HepG2 (cell line): ENCODE measurements at regions not wholly inside any gene's neighbourhood (a gene's known extent, or its start where the extent isn't known, plus 50 kb on each side); places are given as distances from the start of the nearest gene placed in this dataset.

ENCODE experiments used
- ATAC-seq: fragments of 200-7000 bp; cut with Tn5 transposase; 3 replicates; pipeline ENCODE4 v1.9.1; 2020; ENCODE audit warnings: mild to moderate bottlenecking, moderate library complexity
- BruUV-seq: library from RNA; stranded (reverse); fragments of 400-500 nt; replicated peaks from 2 replicates; lab custom pipeline; 2021; lab: Mats Ljungman, UMichigan
- CTCF ChIA-PET: fragments of 300-600 bp; formaldehyde crosslinking; extraction: SDS; loops from one replicate; lab custom pipeline; 2021; ENCODE audit warnings: low total read pairs, inconsistent platforms, low intra/inter-chr PET ratio; lab: Yijun Ruan, JAX
- POLR2A ChIA-PET: fragments of 350-600 bp; sonication (Branson Sonifier 250); formaldehyde crosslinking; loops from one replicate; lab custom pipeline; 2020; ENCODE audit warnings: antibody characterized with exemption, inconsistent platforms; lab: Yijun Ruan, JAX
- DNase-seq: peaks from one replicate; pipeline ENCODE4 v3.0.0-alpha.2; 2015; ENCODE audit warnings: low spot score
- FAIRE-seq: peaks from 3 replicates; lab custom pipeline; 2011; peaks lifted over from hg19 to GRCh38; lab: Jason Lieb, UNC
- H2AFZ ChIP-seq: one replicate; pipeline ENCODE4 v1.6.1; 2011; ENCODE audit warnings: low read length, inconsistent platforms
- H3K27ac ChIP-seq: fragments of 300-600 bp; 3 replicates; pipeline ENCODE4 v1.8.0; 2011; ENCODE audit warnings: mixed run types, mild to moderate bottlenecking, mixed read lengths, low read length, inconsistent platforms; ENCODE audit not compliant: insufficient read depth; ENCODE audit errors: extremely low read length
- H3K27me3 ChIP-seq, 2 experiments: fragments of 200-600 bp in 1 of 2; 2 replicates in 1 of 2; 3 replicates in 1 of 2; pipeline versions ENCODE4 v1.6.0 to v1.8.0; 2011; ENCODE audit warnings: low read length in 2 of 2, mild to moderate bottlenecking in 2 of 2, moderate library complexity in 2 of 2, inconsistent platforms in 1 of 2; ENCODE audit not compliant: insufficient read depth in 2 of 2, control insufficient read depth in 1 of 2
- H3K36me3 ChIP-seq, 2 experiments: fragments of 200-600 bp in 1 of 2; replicated peaks in 1 of 2; 2 replicates in 1 of 2; 3 replicates in 1 of 2; pipeline versions ENCODE4 v1.5.1 to v1.8.0; 2011; ENCODE audit warnings: low read length in 2 of 2, inconsistent platforms in 1 of 2; ENCODE audit not compliant: insufficient read depth in 2 of 2, control insufficient read depth in 1 of 2
- H3K4me1 ChIP-seq: 2 replicates; pipeline ENCODE4 v1.5.1; 2012; ENCODE audit warnings: low read length, inconsistent platforms; ENCODE audit not compliant: insufficient read depth
- H3K4me2 ChIP-seq: 2 replicates; pipeline ENCODE4 v1.6.0; 2011; ENCODE audit warnings: low read depth, low read length, inconsistent platforms
- H3K4me3 ChIP-seq, 3 experiments: fragments of 200-600 bp in 1 of 3; sonication (generic), shearing (Covaris generic) in 1 of 3; replicated peaks in 1 of 3; 2 replicates each; pipeline ENCODE4 v1.5.1; 2011 to 2016; ENCODE audit warnings: low read length in 3 of 3, inconsistent platforms in 2 of 3, low read depth in 2 of 3, mild to moderate bottlenecking in 2 of 3, control low read depth in 1 of 3, mixed read lengths in 1 of 3; ENCODE audit not compliant: insufficient read depth in 1 of 3
- H3K79me2 ChIP-seq: one replicate; pipeline ENCODE4 v1.6.1; 2011; ENCODE audit warnings: low read length, inconsistent platforms; ENCODE audit not compliant: insufficient read depth
- H3K9ac ChIP-seq: 2 replicates; pipeline ENCODE4 v1.6.0; 2011; ENCODE audit warnings: mild to moderate bottlenecking, low read depth, low read length, inconsistent platforms; ENCODE audit not compliant: insufficient read depth
- H3K9me3 ChIP-seq: 2 replicates; pipeline ENCODE4 v1.5.1; 2012; ENCODE audit warnings: mild to moderate bottlenecking, low read length
- H4K20me1 ChIP-seq: 2 replicates; pipeline ENCODE4 v1.6.0; 2011; ENCODE audit warnings: inconsistent platforms, mild to moderate bottlenecking, low read length, moderate library complexity; ENCODE audit not compliant: insufficient read depth
- ARNT2 ChIP-seq: sonication (generic); formaldehyde crosslinking; IDR thresholded peaks from 2 replicates; pipeline ENCODE4 v1.8.0; 2022; ENCODE audit warnings: mild to moderate bottlenecking, low read depth, missing genetic modification reagents, moderate library complexity
- CHCHD3 ChIP-seq: sonication (generic); formaldehyde crosslinking; IDR thresholded peaks from 2 replicates; pipeline ENCODE4 v1.8.0; 2022; ENCODE audit warnings: mild to moderate bottlenecking, missing genetic modification reagents, moderate library complexity
- GABPA ChIP-seq, 2 experiments: IDR thresholded peaks; 2 replicates each; pipeline ENCODE4 v1.6.1; 2011 to 2016; ENCODE audit warnings: low read depth in 2 of 2, low read length in 1 of 2, missing biosample characterization in 1 of 2, missing genetic modification characterization in 1 of 2
- HNRNPH1 ChIP-seq: fragments of 200-400 bp; formaldehyde crosslinking; optimal IDR thresholded peaks from 2 replicates; pipeline ENCODE3; 2017; ENCODE audit warnings: mild to moderate bottlenecking, low read depth, low read length
- KDM5B ChIP-seq: sonication (generic); formaldehyde crosslinking; IDR thresholded peaks from 2 replicates; pipeline ENCODE4 v1.4.0; 2020; ENCODE audit warnings: missing genetic modification reagents, mild to moderate bottlenecking, borderline replicate concordance
- RFXAP ChIP-seq: sonication (generic); formaldehyde crosslinking; IDR thresholded peaks from 2 replicates; pipeline ENCODE4 v1.4.0; 2020; ENCODE audit warnings: missing genetic modification reagents, borderline replicate concordance
- SKIL ChIP-seq: sonication (generic); formaldehyde crosslinking; IDR thresholded peaks from 2 replicates; pipeline ENCODE4 v1.8.0; 2022; ENCODE audit warnings: missing genetic modification reagents, mild to moderate bottlenecking, moderate library complexity, borderline replicate concordance
- ZNF3 ChIP-seq: IDR thresholded peaks from 2 replicates; pipeline ENCODE4 v1.7.0; 2017; ENCODE audit warnings: inconsistent platforms
- ZNF563 ChIP-seq: sonication (generic); formaldehyde crosslinking; IDR thresholded peaks from 2 replicates; pipeline ENCODE4 v1.8.0; 2022; ENCODE audit warnings: mild to moderate bottlenecking, moderate library complexity, missing genetic modification reagents
- ZNF660 ChIP-seq: sonication (generic); formaldehyde crosslinking; IDR thresholded peaks from 2 replicates; pipeline ENCODE4 v1.5.1; 2020; ENCODE audit warnings: mild to moderate bottlenecking, low read depth, missing genetic modification reagents, borderline replicate concordance
- WGBS: methylation state at CpG from one replicate; pipeline ENCODE4 v1.1.6; 2017; ENCODE audit warnings: low lambda C conversion rate; 5-methylcytosine and 5-hydroxymethylcytosine counted together
- in situ Hi-C: cut with HindIII; loops from 2 replicates; pipeline ENCODE4 v1.10.0; 2017; ENCODE audit warnings: low pct_unique_long_range_greater_than_20kb; ENCODE audit not compliant: extremely low pct_ligation_motif_present
- intact Hi-C: fragments of 100-400 bp; cut with micrococcal nuclease; formaldehyde crosslinking; loops from one replicate; pipeline ENCODE4 v1.10.0; 2022; ENCODE audit not compliant: unreplicated experiment
- TF ChIP-seq, protein P1 (sequence below): sonication (generic); formaldehyde crosslinking; IDR thresholded peaks from 2 replicates; pipeline ENCODE4 v1.4.0; 2020; ENCODE audit warnings: missing genetic modification reagents

DNA sequence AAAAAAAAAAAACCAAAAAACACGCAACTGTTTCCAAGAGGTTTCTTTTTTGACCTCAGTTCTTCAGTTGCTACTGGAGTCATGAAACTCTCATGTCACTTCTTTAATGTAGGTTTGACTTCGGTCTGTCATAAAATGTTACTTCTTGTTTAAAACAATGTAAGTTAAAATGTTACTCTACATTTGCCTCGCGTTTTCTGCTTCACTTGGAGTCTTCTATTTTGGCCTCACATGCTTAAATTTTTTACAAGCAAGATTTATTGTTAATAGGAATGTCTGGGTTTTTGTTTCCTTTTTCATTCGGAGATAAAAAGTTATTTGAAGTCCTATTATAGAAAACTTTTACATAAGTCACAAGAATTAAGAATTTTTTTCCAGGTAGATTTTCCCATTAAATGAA is 880.2 kb downstream of the LTN1 start:
- no TSS peak for BruUV-seq
- Histone ChIP-seq H3K27me3 (no peaks in the 10 kb centered on the region), H2AFZ (no peak overlapping the region), H3K27ac (no peak overlapping the region), H3K4me2 (no peak overlapping the region), H3K4me3 (no peak overlapping the region), H3K9me3 (peaks cover 78% of the 10 kb centered on the region), H4K20me1 (no peaks in the 10 kb centered on the region), H3K36me3 (no peaks in the 10 kb centered on the region), H3K9ac (no peak overlapping the region), H3K4me1 (no peaks in the 10 kb centered on the region), H3K79me2 (no peaks in the 10 kb centered on the region)
- POLR2A ChIA-PET: no interaction called here
- WGBS: 4% methylated on average over 5 of the region's 5 CpGs
- DNase-seq: no peak
- in situ Hi-C loops: no loop called here
- ATAC-seq: no peak
- TF ChIP-seq ZNF3 (CRISPR knock-in tag) (no peak), ZNF660 (no peak), HNRNPH1 (no peak), SKIL (CRISPR knock-in tag) (no peak), CHCHD3 (CRISPR knock-in tag) (no peak), ARNT2 (CRISPR knock-in tag) (no peak), KDM5B (CRISPR knock-in tag) (no peak), ZNF563 (CRISPR knock-in tag) (no peak), GABPA (IDR thresholded peaks at IDR 0.05; ENCODE audit: low read depth, low read length) (no peak), GABPA (CRISPR knock-in tag; IDR thresholded peaks at IDR 0.05; ENCODE audit: low read depth) (no peak), RFXAP (no peak)
- TF ChIP-seq, protein P1, sequence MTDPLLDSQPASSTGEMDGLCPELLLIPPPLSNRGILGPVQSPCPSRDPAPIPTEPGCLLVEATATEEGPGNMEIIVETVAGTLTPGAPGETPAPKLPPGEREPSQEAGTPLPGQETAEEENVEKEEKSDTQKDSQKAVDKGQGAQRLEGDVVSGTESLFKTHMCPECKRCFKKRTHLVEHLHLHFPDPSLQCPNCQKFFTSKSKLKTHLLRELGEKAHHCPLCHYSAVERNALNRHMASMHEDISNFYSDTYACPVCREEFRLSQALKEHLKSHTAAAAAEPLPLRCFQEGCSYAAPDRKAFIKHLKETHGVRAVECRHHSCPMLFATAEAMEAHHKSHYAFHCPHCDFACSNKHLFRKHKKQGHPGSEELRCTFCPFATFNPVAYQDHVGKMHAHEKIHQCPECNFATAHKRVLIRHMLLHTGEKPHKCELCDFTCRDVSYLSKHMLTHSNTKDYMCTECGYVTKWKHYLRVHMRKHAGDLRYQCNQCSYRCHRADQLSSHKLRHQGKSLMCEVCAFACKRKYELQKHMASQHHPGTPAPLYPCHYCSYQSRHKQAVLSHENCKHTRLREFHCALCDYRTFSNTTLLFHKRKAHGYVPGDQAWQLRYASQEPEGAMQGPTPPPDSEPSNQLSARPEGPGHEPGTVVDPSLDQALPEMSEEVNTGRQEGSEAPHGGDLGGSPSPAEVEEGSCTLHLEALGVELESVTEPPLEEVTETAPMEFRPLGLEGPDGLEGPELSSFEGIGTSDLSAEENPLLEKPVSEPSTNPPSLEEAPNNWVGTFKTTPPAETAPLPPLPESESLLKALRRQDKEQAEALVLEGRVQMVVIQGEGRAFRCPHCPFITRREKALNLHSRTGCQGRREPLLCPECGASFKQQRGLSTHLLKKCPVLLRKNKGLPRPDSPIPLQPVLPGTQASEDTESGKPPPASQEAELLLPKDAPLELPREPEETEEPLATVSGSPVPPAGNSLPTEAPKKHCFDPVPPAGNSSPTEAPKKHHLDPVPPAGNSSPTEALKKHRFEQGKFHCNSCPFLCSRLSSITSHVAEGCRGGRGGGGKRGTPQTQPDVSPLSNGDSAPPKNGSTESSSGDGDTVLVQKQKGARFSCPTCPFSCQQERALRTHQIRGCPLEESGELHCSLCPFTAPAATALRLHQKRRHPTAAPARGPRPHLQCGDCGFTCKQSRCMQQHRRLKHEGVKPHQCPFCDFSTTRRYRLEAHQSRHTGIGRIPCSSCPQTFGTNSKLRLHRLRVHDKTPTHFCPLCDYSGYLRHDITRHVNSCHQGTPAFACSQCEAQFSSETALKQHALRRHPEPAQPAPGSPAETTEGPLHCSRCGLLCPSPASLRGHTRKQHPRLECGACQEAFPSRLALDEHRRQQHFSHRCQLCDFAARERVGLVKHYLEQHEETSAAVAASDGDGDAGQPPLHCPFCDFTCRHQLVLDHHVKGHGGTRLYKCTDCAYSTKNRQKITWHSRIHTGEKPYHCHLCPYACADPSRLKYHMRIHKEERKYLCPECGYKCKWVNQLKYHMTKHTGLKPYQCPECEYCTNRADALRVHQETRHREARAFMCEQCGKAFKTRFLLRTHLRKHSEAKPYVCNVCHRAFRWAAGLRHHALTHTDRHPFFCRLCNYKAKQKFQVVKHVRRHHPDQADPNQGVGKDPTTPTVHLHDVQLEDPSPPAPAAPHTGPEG (CRISPR knock-in tag): no peak
- CTCF ChIA-PET: no interaction called here
- intact Hi-C loops: no loop called here
- FAIRE-seq: no peak
